Fibroblast of skin of right biceps (primary cell): ENCODE measurements at regions not wholly inside any gene's neighbourhood (a gene's known extent, or its start where the extent isn't known, plus 50 kb on each side); places are given as distances from the start of the nearest gene placed in this dataset.
"Not testable (repeated sequence)": the region's sequence is repeated elsewhere in the genome, so short reads cannot be mapped to it uniquely, and the experiment has no call there.

ENCODE experiments used
- DNase-seq: peaks from one replicate; pipeline ENCODE4 v3.0.0-alpha.2; 2013

DNA sequence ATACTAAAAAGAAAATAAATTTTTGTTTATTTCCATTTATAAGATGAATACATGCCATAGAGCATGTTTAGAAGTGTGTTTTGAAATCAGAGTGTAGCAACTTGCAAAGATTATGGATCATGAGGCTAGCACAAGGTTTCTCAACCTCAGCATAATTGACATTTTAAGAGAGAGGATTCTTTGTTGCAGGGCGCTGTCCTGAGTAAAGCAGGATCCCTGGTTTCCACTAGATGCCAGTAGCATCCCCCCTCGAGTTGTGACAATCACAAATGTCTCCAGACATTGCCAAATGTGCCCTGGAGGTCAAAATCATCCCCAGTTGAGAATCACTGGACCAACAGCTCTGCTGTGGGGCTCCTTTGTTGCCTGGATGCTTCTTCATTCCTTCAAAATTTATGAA, 128.5 kb upstream of the RBMS3 start:
- no peak for DNase-seq

GRCh38 chr3:29153811-29154210, 127.1 kb upstream of the RBMS3 start:
- DNase-seq, result no peak

DNA sequence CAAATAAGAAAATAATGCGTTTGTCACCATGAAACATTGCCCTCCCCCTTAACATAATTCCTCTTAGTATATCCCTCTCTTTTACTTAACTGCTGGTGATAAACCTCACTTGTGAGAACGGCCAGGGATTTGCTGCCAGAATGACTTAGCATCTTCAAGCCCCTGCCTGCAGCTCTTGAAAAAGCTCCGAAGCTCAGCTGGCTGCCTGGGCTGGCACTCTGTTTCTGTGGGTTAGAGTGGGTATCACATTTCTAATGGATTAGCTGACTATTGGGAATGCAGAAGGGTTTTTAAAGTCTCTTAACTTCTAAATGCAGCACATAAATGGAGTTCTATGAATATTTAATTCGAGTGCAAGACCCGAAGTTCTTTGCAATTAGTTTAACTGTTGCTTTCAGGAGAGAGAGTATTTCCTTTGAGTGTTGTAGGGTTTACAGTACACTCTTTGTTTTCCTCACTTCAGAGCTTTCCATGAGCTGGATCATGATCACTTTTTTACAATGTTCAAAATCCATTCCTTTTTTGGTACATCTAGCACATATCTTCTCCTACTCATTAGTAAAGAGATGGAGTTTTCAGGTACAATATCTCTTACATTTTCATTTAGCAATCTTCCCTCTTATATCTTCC, 124.7 kb upstream of the RBMS3 start:
- no peak for DNase-seq

GRCh38 chr3:29164825-29165224, 116.0 kb upstream of the RBMS3 start:
- no peak for DNase-seq

- peak; percentile 46 for DNase-seq
Observed at GRCh38 chr3:29167180-29167579, 113.7 kb upstream of the RBMS3 start.

DNA sequence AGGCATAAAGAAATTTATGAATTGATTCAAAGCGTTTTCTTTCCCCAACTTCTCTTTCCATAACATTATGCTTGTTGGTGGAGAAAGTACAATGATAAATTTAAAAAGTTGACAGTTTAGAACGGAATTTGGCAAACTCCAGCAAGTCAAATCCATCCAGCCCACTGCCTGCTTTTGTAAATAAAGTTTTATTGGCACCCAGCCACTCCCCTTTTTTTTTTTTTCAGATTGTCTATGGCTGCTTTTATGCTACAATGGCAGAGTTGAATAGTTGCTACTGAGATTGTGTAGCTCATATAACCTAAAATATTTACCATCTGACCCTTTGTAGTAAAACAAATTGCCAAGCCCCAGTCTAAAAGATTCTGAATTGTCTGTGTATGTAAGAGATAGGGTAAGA, 112.8 kb upstream of the RBMS3 start:
- no peak for DNase-seq

- peak; percentile 85 for DNase-seq
Observed at GRCh38 chr3:29168696-29169095, 112.2 kb upstream of the RBMS3 start.

DNA sequence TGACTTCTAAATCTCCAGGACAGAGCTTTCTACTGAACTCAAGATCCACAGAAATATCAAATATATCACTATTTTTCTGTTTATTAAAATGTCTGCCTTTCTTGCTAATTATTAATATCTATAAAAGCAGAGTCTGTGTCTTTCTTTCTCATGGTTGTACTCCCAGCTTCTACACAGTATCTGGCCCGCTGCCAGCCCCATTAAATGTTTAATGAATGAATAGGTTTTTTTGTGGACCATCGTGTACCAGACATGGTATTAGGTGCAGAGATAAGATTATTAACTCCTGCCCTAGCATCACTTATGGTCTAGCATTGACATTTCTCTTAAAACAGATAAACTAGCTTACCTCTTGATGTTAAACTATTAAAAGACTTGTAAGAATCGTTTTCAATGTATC, 111.4 kb upstream of the RBMS3 start:
- no peak for DNase-seq

DNA sequence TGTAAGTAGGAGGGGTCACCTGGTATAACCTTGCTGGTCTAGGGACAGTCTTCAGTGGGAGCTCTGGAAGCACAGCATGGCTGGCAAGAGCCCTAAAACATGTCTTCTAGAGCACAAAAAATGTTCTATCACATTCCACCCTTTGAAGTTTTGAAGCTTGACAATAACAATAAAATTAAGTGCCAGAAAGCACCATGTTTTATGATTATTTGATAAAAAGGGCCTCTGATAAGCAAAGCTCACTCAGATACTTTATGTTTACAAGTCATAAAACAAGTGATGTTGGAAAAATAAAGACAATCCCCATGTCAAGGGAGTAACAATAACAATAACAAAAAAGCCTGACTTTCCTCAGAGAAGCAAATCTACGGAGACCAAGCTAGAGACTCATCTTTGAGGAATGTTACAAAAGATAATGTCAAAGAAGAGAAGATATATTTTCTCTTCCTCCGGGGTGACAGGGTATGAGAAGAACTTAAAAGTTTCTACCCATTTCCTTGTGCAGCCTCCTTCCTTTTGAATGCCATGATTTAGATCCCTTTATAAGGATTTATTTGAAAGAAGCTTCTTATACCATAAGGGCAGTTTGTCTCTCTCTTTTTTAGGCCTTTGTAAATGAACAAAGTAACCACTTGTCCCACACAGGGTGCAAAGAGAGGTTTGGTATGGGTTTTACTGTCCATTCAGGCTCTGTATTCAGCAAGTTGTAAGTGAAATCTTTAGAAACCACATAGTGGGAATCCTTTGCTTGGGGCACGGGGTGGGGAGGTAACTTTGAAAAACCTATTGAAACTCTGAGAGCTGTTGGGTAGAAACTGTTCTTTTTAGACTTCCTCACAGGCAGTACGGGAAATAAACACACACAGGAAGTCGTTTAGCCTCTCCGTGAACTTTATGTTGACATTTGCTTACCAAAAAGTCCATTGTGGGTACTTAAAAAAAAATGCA, 109.6 kb upstream of the RBMS3 start:
- peak; percentile 74 for DNase-seq

DNA sequence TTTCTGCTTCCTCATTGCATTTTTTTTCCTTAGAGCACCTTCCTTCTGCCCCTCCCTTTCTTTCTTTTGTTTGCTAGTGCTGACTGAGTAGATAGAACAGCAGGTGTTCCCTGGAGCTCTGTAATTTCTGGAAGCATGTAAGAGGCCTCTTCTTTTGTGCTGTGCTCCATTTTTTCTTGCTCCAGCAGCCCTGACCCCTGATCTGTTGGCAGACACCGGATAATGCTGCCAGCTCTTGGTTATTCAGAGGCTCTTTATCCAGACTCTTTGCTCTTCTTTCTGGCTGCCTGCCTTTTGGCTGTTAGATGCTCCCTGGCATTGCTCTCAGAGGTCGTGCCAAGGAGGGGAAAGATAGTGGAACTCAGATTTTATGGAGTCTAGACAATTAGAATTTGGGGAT, 104.4 kb upstream of the RBMS3 start:
- no peak for DNase-seq

DNA sequence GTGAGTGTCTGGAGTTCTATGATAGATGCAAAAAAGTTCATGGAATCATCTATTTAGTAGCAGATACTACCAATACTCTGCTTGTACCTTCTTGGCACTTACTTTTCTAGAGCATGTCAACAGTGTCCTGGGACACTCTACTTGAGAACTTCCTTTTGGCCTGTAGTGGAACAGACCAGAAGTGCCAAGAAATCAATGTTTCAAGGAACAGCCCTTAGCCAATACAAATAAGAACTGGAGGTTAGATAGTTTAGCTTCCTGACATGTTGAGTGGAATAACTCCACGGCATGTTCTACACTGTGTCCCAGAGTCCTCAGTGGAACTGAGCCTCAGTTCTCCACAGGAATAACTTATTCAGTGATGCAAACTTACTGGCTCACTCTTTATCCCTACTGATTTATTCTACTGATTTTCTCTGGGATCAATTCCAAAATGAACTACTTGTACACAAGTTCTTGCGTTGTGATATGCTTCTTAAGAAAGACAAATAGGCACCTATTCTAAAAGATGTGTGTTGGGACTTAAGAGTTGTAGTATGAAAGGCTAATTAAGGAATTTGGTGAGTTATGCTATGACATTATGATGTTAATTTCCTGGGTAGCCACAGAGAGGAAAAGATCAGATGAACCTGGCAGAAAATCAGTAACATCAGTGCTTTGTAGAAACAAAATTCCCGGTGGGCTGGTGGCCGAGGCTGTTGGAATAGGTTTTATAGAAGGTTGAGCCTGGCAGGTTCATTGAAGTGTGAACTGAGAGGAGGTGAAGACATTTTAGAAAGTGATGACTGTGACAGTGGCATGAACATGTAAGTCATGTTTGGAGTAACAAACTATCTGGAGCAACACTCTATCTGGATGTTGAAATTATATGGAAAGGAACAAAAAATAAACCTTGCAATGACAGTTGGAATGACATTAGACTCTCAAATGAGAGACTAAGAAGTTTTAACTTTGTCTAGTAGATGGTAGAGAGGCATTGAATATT, 101.8 kb upstream of the RBMS3 start:
- DNase-seq, result no peak

DNA sequence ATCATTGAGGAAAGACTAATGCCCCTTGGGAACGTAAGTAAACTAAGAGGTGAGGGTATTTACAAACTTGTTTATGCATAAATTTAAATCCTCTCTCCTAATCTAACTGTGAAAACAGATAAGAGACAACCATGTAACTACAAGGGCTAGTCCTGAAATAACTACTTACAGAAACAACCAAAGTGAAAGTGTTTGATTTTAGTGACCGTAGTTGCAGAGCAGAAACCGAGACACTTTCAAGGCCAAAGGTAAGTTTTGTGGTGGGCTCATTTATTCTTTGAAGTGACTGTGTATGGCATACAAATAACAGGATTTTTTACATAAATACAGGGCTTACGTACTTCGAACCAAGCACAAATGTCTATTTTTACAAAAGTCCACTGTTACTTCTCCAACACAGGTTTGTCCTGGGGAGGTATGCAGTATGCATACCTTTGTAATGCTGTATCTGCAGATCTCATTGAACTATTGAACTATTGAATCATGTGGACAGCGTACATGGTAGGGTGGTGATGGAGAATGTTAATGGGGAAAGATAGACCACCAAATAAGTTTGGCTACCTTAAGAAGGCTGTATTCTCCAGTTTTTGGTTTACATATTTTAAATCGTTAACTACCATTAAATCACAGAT, 99.6 kb upstream of the RBMS3 start:
- no peak for DNase-seq

DNA sequence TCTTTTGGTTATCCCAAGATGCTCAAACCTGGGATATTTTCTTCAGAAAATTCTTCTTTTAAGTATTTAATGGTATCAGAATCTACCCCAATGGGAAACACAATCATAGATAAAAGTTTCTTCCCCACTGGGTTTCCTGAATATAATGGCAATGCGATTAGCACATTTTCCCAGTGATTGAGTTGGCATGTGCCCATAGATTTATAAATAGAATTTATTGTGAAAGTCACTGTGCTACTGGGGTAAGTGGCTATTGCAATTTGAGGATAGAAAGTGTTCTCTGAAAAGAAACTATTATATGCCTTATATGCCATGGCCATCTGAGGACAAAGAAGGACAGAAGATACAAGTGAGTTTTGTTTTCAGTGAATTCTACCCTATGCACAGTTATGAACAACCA, 99.0 kb upstream of the RBMS3 start:
- DNase-seq, result no peak

GRCh38 chr3:29182828-29183227, 98.0 kb upstream of the RBMS3 start:
- DNase-seq, result not testable (repeated sequence)

DNA sequence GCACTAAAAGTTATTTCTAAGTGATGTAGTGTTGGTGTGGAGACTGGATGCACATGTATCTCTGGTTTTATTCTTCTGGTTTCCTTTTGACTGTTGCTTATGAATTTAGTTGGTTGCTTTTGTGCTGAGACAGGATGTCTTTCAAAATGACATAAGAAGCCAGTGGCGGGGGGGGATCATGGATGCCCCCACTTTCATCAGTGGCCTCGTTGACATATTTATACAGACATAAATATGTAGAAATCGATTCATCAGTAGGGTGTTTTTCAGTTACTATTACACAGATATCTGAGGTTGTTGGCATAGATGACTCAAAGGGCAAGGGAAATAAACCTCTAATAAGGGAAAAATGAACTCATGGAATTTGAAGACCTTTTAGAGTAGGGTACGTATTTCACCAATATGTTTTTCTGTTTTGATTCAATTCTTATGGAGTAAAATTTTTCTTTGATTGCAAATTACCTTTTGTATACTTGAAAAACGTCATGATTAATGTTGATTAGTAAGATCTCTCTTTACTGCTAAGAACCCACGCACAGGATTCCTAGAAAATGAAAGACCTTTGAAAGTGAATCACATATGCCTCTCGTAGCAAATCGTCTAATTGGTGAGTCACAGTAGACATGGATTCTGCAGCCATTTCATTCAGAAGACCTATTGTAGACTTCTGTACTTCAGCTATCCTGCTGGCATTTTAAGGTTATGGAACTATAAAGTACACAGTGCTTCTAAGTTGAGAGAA, 97.4 kb upstream of the RBMS3 start:
- peak; percentile 90 for DNase-seq

DNA sequence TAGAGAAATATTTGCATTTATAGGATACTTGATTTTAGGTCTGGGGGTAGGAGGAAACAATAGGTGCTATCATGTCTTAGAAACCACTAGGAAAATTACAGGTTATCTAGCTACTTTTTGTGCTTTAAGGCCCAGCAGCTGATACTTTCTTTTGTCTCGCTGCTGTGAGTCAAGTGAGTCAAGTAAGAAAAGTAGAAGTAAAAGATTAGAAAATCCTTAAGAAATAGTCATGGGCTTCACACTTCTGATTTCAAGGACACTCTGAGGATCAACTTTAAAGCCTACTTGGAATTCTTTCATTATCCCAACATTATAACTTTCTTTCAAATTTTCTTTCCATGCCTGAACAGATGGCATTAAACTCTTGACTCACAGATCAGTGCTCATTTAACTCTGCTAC, 95.2 kb upstream of the RBMS3 start:
- DNase-seq, result no peak

- peak; percentile 99 for DNase-seq
Observed at GRCh38 chr3:29186131-29186599, 94.7 kb upstream of the RBMS3 start.

DNA sequence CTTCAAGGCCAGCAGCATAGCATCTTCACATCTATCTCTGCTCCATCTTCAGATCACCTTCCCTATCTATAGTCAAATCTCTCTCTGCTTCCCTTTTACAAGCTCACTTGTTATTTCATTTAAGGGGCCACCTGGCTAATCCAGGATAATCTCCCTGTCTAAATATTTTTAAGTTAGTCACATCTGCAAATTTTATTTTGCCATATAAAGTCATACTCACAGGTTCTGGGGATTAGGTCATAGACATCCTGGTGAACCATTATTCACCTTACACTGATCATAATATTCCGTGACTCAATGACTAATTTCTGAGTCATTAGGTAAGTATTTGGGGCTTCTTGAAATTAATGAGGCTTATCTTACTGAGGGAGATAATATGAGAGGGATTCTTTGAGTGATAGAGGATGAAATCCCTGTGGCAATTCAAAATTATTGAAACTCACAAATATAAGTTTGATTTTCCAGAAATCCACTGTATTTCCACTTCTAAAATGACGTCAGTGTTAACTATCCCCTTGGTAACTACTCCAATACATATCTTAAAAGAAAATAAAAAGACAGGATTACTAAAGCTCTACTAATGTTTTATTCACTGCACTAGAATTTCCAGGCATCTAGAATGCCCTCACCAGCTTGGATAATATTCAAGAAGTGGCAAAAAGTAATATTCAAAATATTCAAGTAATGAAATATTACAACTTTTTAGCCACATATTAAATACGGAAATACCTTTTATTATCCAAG, 93.7 kb upstream of the RBMS3 start:
- DNase-seq, result peak; percentile 93

DNA sequence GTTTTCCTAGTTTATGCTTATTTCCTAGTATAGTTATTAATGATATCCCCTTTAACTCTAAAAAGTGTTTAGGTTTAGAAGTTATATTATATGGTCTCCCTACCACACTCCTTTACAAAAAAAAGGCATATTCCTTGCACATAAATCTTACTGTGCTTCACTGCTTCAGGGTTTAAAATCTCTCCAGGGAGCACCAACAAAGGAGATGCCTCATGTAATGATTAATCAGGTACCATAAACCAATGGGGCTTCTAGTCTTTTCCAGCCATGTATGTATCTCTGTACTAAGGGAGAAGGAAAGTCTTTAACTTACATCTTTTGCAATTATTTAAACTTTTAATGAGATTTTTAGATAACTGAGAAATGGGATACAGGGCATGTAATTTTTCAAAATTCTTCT, 91.5 kb upstream of the RBMS3 start:
- no peak for DNase-seq

DNA sequence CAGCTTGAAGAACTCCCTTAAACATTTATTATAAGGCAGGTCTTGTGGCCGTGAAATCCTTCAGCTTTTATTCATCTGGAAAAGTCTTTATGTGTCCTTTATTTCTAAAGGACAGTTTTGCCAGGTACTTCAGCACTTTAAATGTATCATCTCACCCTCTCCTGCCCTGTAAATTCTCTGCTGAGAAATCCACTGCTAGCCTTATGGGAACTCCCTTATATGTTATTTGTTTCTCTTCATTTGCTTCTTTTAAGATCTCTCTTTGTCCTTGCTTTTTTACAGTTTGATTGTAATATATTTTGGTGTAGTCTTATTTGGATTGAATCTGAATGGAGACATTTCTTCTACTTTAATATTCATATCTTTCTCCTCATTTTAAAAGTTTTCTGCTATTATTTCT, 86.7 kb upstream of the RBMS3 start:
- DNase-seq, result no peak

GRCh38 chr3:29195056-29195455, 85.8 kb upstream of the RBMS3 start:
- DNase-seq, result peak; percentile 68
